GM12874 (cell line): ENCODE measurements at regions not wholly inside any gene's neighbourhood (a gene's known extent, or its start where the extent isn't known, plus 50 kb on each side); places are given as distances from the start of the nearest gene placed in this dataset.

Experiments used
- CTCF ChIP-seq: IDR thresholded peaks from 2 replicates; pipeline ENCODE4 v1.5.1; 2011; ENCODE audit warnings: low read depth, mild to moderate bottlenecking, control low read depth, low read length, moderate library complexity; ENCODE audit not compliant: insufficient read depth

DNA sequence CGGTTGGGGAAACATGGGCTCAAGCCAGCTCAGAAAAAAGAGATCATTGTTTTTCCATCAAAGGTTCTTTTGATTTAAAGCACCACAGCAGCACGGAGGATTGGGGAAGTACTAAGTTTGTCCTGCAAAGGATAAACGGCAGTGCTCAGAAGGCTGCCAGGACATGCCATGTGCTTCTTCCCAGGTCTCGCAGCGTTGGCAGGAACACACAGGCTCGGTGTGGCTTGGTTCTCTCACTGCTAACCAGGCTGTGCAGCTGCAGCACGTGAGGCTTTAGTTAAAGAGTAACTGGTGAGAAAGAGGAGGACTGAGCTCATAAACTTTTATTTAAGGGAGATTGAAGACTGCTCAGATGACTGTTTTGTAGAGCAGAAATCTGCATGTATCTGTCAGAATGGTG lies 264.3 kb downstream of the TSN start:
- TF ChIP-seq CTCF, result no peak

- TF ChIP-seq CTCF, result no peak
These were observed 264.9 kb downstream of the TSN start for GRCh38 chr2:122020377-122020776.

DNA sequence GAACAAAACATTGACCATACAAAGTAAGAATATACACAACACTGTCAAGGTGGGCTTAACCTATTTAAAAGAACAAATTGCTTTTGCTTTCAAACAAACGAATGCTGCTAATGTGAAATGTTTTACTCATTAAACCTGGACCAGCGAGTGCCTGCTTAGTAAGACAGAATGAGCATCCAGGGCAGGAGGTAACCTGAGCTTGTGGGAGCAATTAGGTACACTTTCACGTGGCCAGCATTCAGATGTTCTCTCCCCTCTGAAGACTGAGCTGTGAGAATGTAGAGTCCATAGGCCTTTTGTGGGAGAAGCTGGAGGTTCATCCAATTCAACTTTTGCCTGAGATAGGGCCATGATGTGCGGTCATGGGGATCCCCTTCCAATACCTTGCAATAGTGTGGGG lies 266.5 kb downstream of the TSN start:
- no peak for TF ChIP-seq CTCF

DNA sequence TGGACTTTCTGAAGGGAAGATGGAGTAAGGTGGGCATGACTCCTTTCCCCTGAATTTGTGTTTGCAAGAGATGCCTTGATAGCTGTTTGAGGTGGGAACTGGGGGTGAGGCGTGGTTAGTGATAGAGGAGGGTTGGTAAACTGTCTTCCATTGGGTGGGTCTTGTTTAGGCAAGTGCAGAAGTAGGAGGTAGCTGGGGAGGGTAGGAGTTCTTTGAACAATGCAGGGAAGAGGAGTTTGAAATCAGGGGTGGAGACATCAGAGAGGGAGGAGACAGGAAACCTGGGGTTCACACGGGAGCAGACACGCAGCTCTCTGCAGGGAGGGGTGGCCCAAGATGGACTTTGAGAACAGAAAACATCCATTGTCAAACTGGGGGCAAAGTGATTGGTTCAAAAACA lies 267.1 kb downstream of the TSN start:
- no peak for TF ChIP-seq CTCF

DNA sequence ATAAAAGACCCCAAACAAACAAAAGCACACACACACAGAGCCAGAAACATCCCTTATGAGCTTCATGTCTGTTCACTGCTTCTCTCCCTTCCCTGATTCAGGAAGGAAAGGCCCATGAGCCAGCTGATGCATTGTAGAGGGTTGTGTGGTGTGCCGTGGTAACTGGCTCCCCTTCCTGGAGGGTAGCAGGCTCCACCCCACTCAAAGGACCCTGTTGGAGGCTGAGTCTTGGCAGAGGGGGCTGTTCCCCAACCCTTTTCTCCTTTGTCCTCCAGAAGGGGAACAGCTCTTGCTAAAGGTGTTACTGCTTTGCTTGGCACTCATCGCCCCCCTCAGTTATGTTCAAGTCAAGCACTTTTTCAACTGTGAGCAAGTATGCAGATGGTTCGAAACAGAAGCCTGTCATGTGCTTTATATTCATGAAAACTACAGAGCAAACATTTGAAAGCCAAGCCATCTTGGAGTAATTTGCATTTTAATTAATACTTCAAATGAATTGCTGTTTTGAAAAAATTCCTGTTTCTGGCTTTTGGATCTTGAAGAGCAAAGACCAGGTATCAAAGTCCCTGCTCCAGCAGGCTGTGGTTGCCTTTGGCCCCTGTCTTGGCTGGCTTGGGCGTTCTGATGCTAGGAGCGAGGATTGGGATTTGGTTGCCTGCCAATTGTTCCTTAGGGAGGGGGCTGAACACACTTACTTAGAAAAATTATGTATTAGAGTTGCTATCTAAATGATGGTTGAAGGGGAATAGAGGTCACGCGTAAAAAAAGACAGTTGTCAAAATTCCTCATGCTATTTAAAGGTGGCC lies 267.8 kb downstream of the TSN start:
- TF ChIP-seq CTCF, result no peak

DNA sequence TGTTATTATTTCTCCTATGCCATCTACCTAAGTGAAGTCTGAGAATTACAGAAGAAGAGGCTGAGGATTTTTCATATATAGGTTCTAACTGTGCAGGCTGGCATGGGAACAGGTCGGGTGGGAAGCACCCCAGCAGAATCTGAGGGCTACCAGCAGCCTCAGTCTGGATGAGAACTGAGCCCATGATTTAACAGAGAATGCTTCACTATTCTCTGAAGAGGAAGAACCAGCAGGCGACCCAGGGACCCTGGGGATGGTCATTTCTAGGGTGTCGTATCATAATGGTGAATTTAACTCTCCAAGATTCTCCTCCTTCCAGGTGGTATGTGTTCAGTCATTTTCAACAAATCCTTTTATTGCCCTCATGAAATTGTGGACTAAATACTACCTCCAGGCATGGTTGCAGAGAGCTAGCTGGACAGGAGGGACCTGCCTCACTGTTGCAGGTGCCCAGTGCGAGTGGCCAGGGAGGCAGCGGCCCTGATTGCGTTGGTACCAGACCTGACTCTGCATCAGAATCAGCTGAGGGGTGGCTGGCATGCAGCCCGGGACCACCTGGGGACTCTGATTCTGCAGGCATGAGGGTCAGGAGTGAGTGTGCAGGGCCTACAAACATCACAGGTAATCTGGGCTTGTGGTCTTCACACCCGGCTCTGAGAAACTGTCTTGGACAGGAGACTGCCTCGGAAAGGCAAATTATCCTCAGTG lies 272.2 kb downstream of the TSN start:
- no peak for TF ChIP-seq CTCF

DNA sequence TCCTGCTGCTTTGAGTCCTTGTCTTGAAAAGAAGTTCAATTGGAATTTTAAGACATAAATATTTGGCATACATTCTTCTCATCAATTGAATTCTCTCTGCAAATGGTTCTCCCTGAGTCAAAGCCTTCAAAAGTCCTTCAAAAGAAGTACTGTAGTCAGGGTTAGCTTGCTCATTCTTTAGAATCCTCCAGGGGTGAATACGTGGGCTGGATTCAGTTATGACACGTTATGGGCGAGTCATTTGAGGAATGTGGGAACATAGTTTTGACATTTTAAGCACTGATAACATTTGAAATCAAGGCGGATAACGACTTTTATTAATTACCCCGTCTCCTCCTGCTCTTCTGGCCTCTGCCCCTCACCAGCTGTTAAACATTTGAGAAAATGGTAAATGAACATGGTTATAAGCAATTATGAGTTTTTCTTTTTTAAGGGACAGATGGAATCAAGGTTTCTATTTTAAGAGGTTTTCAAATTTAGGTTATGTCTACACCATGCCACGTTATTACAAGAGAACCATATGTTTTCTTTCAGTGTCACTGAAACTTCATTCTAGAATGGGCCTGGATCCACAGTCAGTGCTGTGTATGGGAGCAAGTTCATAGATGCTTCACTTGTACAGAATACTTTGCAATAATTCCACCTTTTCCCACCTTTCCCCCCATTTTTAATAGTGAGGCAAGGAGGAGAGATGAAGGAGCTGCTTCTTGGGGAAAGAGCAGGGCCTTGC lies 273.1 kb downstream of the TSN start:
- no peak for TF ChIP-seq CTCF
